ENCODE measurements at regions not wholly inside any gene's neighbourhood (a gene's known extent, or its start where the extent isn't known, plus 50 kb on each side); places are given as distances from the start of the nearest gene placed in this dataset.
"Not testable (repeated sequence)": the region's sequence is repeated elsewhere in the genome, so short reads cannot be mapped to it uniquely, and the experiment has no call there.

DNA sequence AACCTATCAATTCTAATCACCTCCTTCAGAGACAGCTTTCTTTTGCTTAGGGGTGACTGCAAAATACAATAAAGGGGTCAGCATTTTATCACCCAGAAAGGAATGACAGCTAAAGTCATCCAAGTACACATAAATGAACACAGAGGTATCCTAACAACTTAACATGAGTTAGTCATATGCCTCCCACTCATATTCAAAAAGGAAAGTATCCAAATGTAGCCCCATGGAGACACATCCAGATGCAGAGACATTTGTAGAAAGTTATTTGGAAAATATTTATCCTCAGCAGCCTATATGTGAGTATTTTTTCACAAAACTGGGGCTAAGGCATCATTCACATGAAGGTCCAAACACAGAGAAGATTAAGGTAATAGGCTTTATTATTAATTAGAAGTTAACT, 1579.7 kb upstream of the SLC39A10 start:
- POLR2A ChIA-PET: no interaction called here
- CTCF ChIA-PET: no interaction called here
- no peaks in the 10 kb centered on the region for H3K36me3 ChIP-seq (ENCODE audit: control insufficient read depth in 4 of 4, insufficient read depth in 4 of 4, low read length in 3 of 4)

GRCh38 chr2:194062401-194062800, 1594.6 kb upstream of the SLC39A10 start:
- POLR2A ChIA-PET: no interaction called here
- WGBS (ENCODE audit: insufficient coverage): 30% methylated on average over 3 of the region's 3 CpGs
- CTCF ChIA-PET: no interaction called here
- peak in 2 of 3 donors; percentile 3 to 17 for DNase-seq
- no peak overlapping the region for H3K27ac ChIP-seq (ENCODE audit: insufficient read depth in 1 of 2, low read depth in 1 of 2, low read length in 2 of 2, poor library complexity in 1 of 2, severe bottlenecking in 2 of 2)
- no peaks in the 10 kb centered on the region for H3K27me3 ChIP-seq (replicated peaks in 2 of 5; ENCODE audit: control insufficient read depth in 4 of 5, insufficient read depth in 5 of 5, low read length in 4 of 5)
- H3K4me1 ChIP-seq (ENCODE audit: control extremely low read depth in 1 of 4, control insufficient read depth in 4 of 4, insufficient read depth in 4 of 4, low read length in 3 of 4): peaks cover 0 to 6% (median 2%) of the 10 kb centered on the region in 4 experiments
- peaks cover 0 to 2% (median 0%) of the 10 kb centered on the region in 5 experiments for H3K9me3 ChIP-seq (ENCODE audit: control extremely low read depth in 1 of 5, control insufficient read depth in 4 of 5, insufficient read depth in 2 of 5, low read depth in 1 of 5, low read length in 4 of 5)
- H3K4me3 ChIP-seq (ENCODE audit: control insufficient read depth in 1 of 7, extremely low read depth in 1 of 7, insufficient read depth in 4 of 7, low read depth in 2 of 7, low read length in 6 of 7): no peak overlapping the region
- no peaks in the 10 kb centered on the region for H3K36me3 ChIP-seq (ENCODE audit: control insufficient read depth in 4 of 4, insufficient read depth in 4 of 4, low read length in 3 of 4)

More for the DNA sequence above, 1579.7 kb upstream of the SLC39A10 start:
- Histone ChIP-seq H3K4me1 (ENCODE audit: control extremely low read depth in 1 of 4, control insufficient read depth in 4 of 4, insufficient read depth in 4 of 4, low read length in 3 of 4) (no peaks in the 10 kb centered on the region), H3K27me3 (replicated peaks in 2 of 5; ENCODE audit: control insufficient read depth in 4 of 5, insufficient read depth in 5 of 5, low read length in 4 of 5) (no peaks in the 10 kb centered on the region), H3K4me3 (ENCODE audit: control insufficient read depth in 1 of 7, extremely low read depth in 1 of 7, insufficient read depth in 4 of 7, low read depth in 2 of 7, low read length in 6 of 7) (no peak overlapping the region), H3K27ac (ENCODE audit: insufficient read depth in 1 of 2, low read depth in 1 of 2, low read length in 2 of 2, poor library complexity in 1 of 2, severe bottlenecking in 2 of 2) (no peak overlapping the region), H3K9me3 (ENCODE audit: control extremely low read depth in 1 of 5, control insufficient read depth in 4 of 5, insufficient read depth in 2 of 5, low read depth in 1 of 5, low read length in 4 of 5) (no peaks in the 10 kb centered on the region)
- no peak for DNase-seq

DNA sequence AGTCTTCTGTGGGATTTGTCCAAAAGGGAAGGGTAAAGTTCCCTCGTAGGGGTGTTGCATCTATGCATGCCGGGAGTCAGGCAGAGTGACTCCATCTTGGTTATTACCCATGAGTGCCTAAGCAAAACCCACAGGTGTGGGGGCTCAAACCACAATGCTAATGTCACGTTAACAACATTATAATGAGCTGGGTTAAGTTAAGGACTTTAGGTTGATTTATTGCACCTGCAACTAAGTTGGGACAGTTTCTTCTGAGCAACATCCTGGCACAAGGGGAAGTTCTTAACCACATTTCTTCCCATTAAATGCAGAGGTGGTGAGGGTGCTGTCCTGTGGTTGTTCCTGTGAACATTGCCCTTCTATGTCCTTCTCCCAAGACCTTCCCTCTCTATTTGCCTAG, 1596.8 kb upstream of the SLC39A10 start:
- no peak overlapping the region for H3K4me3 ChIP-seq (ENCODE audit: control insufficient read depth in 1 of 7, extremely low read depth in 1 of 7, insufficient read depth in 4 of 7, low read depth in 2 of 7, low read length in 6 of 7)
- no peak overlapping the region for H3K27ac ChIP-seq (ENCODE audit: insufficient read depth in 1 of 2, low read depth in 1 of 2, low read length in 2 of 2, poor library complexity in 1 of 2, severe bottlenecking in 2 of 2)
- 0% methylated on average over 2 of the region's 3 CpGs for WGBS (ENCODE audit: insufficient coverage)
- peak; percentile 16 to 76 (median 64) for DNase-seq
- peaks cover 0 to 6% (median 2%) of the 10 kb centered on the region in 4 experiments for H3K4me1 ChIP-seq (ENCODE audit: control extremely low read depth in 1 of 4, control insufficient read depth in 4 of 4, insufficient read depth in 4 of 4, low read length in 3 of 4)
- ChIA-PET POLR2A (no interaction called here), CTCF (no interaction called here)
- H3K9me3 ChIP-seq (ENCODE audit: control extremely low read depth in 1 of 5, control insufficient read depth in 4 of 5, insufficient read depth in 2 of 5, low read depth in 1 of 5, low read length in 4 of 5): peaks cover 0 to 2% (median 0%) of the 10 kb centered on the region in 5 experiments
- H3K27me3 ChIP-seq (replicated peaks in 2 of 5; ENCODE audit: control insufficient read depth in 4 of 5, insufficient read depth in 5 of 5, low read length in 4 of 5): no peaks in the 10 kb centered on the region
- no peaks in the 10 kb centered on the region for H3K36me3 ChIP-seq (ENCODE audit: control insufficient read depth in 4 of 4, insufficient read depth in 4 of 4, low read length in 3 of 4)

- Histone ChIP-seq H3K4me3 (ENCODE audit: control insufficient read depth in 1 of 7, extremely low read depth in 1 of 7, insufficient read depth in 4 of 7, low read depth in 2 of 7, low read length in 6 of 7) (no peak overlapping the region), H3K27ac (ENCODE audit: insufficient read depth in 1 of 2, low read depth in 1 of 2, low read length in 2 of 2, poor library complexity in 1 of 2, severe bottlenecking in 2 of 2) (no peak overlapping the region), H3K27me3 (replicated peaks in 2 of 5; ENCODE audit: control insufficient read depth in 4 of 5, insufficient read depth in 5 of 5, low read length in 4 of 5) (no peaks in the 10 kb centered on the region), H3K4me1 (ENCODE audit: control extremely low read depth in 1 of 4, control insufficient read depth in 4 of 4, insufficient read depth in 4 of 4, low read length in 3 of 4) (no peaks in the 10 kb centered on the region), H3K36me3 (ENCODE audit: control insufficient read depth in 4 of 4, insufficient read depth in 4 of 4, low read length in 3 of 4) (no peaks in the 10 kb centered on the region), H3K9me3 (ENCODE audit: control extremely low read depth in 1 of 5, control insufficient read depth in 4 of 5, insufficient read depth in 2 of 5, low read depth in 1 of 5, low read length in 4 of 5) (peaks cover 0 to 1% (median 0%) of the 10 kb centered on the region in 5 experiments)
- POLR2A ChIA-PET: no interaction called here
- DNase-seq: no peak
- CTCF ChIA-PET: no interaction called here
Measured at GRCh38 chr2:194054313-194054712, 1602.7 kb upstream of the SLC39A10 start.

GRCh38 chr2:194044321-194044720, 1612.7 kb upstream of the SLC39A10 start:
- ChIA-PET CTCF (no interaction called here), POLR2A (no interaction called here)
- Histone ChIP-seq H3K27ac (ENCODE audit: insufficient read depth in 1 of 2, low read depth in 1 of 2, low read length in 2 of 2, poor library complexity in 1 of 2, severe bottlenecking in 2 of 2) (no peak overlapping the region), H3K4me3 (ENCODE audit: control insufficient read depth in 1 of 7, extremely low read depth in 1 of 7, insufficient read depth in 4 of 7, low read depth in 2 of 7, low read length in 6 of 7) (no peak overlapping the region), H3K27me3 (replicated peaks in 2 of 5; ENCODE audit: control insufficient read depth in 4 of 5, insufficient read depth in 5 of 5, low read length in 4 of 5) (no peaks in the 10 kb centered on the region), H3K36me3 (ENCODE audit: control insufficient read depth in 4 of 4, insufficient read depth in 4 of 4, low read length in 3 of 4) (no peaks in the 10 kb centered on the region), H3K9me3 (ENCODE audit: control extremely low read depth in 1 of 5, control insufficient read depth in 4 of 5, insufficient read depth in 2 of 5, low read depth in 1 of 5, low read length in 4 of 5) (peaks cover 0 to 2% (median 0%) of the 10 kb centered on the region in 5 experiments), H3K4me1 (ENCODE audit: control extremely low read depth in 1 of 4, control insufficient read depth in 4 of 4, insufficient read depth in 4 of 4, low read length in 3 of 4) (no peaks in the 10 kb centered on the region)
- WGBS (ENCODE audit: insufficient coverage): 88% methylated on average over 1 of the region's 1 CpG
- no peak for DNase-seq

GRCh38 chr2:194021130-194021529, 1635.9 kb upstream of the SLC39A10 start:
- H3K27me3 ChIP-seq (replicated peaks in 2 of 5; ENCODE audit: control insufficient read depth in 4 of 5, insufficient read depth in 5 of 5, low read length in 4 of 5); H3K4me1 ChIP-seq (ENCODE audit: control extremely low read depth in 1 of 4, control insufficient read depth in 4 of 4, insufficient read depth in 4 of 4, low read length in 3 of 4); H3K36me3 ChIP-seq (ENCODE audit: control insufficient read depth in 4 of 4, insufficient read depth in 4 of 4, low read length in 3 of 4); H3K4me3 ChIP-seq (ENCODE audit: control insufficient read depth in 1 of 7, extremely low read depth in 1 of 7, insufficient read depth in 4 of 7, low read depth in 2 of 7, low read length in 6 of 7); H3K27ac ChIP-seq (ENCODE audit: insufficient read depth in 1 of 2, low read depth in 1 of 2, low read length in 2 of 2, poor library complexity in 1 of 2, severe bottlenecking in 2 of 2); H3K9me3 ChIP-seq (ENCODE audit: control extremely low read depth in 1 of 5, control insufficient read depth in 4 of 5, insufficient read depth in 2 of 5, low read depth in 1 of 5, low read length in 4 of 5); CTCF ChIA-PET; POLR2A ChIA-PET: not testable (repeated sequence)
- WGBS (ENCODE audit: insufficient coverage): 98% methylated on average over 3 of the region's 5 CpGs
- DNase-seq: peak in 1 of 3 donors; percentile 0

DNA sequence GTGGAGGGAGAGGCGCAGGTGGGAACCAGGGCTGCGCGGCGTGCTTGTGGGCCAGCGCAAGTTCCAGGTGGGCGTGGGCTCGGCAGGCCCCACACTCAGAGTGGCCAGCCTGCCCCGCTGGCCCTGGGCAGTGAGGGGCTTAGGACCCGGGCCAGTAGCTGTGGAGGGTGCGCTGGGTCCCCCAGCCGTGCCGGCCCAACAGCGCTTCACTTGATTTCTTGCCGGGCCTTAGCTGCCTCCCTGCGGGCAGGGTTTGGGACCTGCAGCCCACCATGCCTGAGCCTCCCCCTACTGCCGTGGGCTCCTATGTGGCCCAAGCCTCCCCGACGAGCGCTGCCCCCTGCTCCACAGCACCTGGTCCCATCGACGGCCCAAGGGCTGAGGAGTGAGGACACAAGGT, 1636.9 kb upstream of the SLC39A10 start:
- Histone ChIP-seq H3K4me3 (ENCODE audit: control insufficient read depth in 1 of 7, extremely low read depth in 1 of 7, insufficient read depth in 4 of 7, low read depth in 2 of 7, low read length in 6 of 7) (no peak overlapping the region), H3K27ac (ENCODE audit: insufficient read depth in 1 of 2, low read depth in 1 of 2, low read length in 2 of 2, poor library complexity in 1 of 2, severe bottlenecking in 2 of 2) (no peak overlapping the region), H3K4me1 (ENCODE audit: control extremely low read depth in 1 of 4, control insufficient read depth in 4 of 4, insufficient read depth in 4 of 4, low read length in 3 of 4) (no peaks in the 10 kb centered on the region), H3K36me3 (ENCODE audit: control insufficient read depth in 4 of 4, insufficient read depth in 4 of 4, low read length in 3 of 4) (no peaks in the 10 kb centered on the region), H3K9me3 (ENCODE audit: control extremely low read depth in 1 of 5, control insufficient read depth in 4 of 5, insufficient read depth in 2 of 5, low read depth in 1 of 5, low read length in 4 of 5) (peaks cover 0 to 6% (median 0%) of the 10 kb centered on the region in 5 experiments), H3K27me3 (replicated peaks in 2 of 5; ENCODE audit: control insufficient read depth in 4 of 5, insufficient read depth in 5 of 5, low read length in 4 of 5) (no peaks in the 10 kb centered on the region)
- DNase-seq: no peak
- ChIA-PET CTCF (no interaction called here), POLR2A (no interaction called here)
- WGBS (ENCODE audit: insufficient coverage): 97% methylated on average over 17 of the region's 21 CpGs

DNA sequence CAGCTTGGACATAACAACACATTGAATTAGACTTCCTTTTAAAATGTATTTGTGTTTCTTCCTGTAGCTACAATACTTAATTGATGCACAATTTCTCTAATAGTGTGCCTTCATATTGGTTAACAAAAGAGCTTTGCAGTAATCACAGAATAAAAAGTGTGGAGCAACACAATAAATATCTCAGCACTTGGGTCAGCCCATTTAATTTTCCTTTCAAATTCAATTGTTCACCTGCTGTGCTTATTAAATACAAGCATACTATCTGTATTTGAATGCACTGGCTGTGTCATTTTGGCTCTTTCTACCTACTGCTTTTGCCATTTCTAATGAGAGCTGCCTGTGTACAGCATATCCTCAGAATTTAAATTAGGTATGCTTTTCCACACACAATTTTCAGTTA, 1641.3 kb upstream of the SLC39A10 start:
- peaks cover 0 to 2% (median 0%) of the 10 kb centered on the region in 5 experiments for H3K9me3 ChIP-seq (ENCODE audit: control extremely low read depth in 1 of 5, control insufficient read depth in 4 of 5, insufficient read depth in 2 of 5, low read depth in 1 of 5, low read length in 4 of 5)
- CTCF ChIA-PET: no interaction called here
- no peaks in the 10 kb centered on the region for H3K27me3 ChIP-seq (replicated peaks in 2 of 5; ENCODE audit: control insufficient read depth in 4 of 5, insufficient read depth in 5 of 5, low read length in 4 of 5)
- POLR2A ChIA-PET: no interaction called here
- H3K27ac ChIP-seq (ENCODE audit: insufficient read depth in 1 of 2, low read depth in 1 of 2, low read length in 2 of 2, poor library complexity in 1 of 2, severe bottlenecking in 2 of 2): no peak overlapping the region
- DNase-seq: no peak
- H3K4me1 ChIP-seq (ENCODE audit: control extremely low read depth in 1 of 4, control insufficient read depth in 4 of 4, insufficient read depth in 4 of 4, low read length in 3 of 4): no peaks in the 10 kb centered on the region
- H3K4me3 ChIP-seq (ENCODE audit: control insufficient read depth in 1 of 7, extremely low read depth in 1 of 7, insufficient read depth in 4 of 7, low read depth in 2 of 7, low read length in 6 of 7): no peak overlapping the region
- no peaks in the 10 kb centered on the region for H3K36me3 ChIP-seq (ENCODE audit: control insufficient read depth in 4 of 4, insufficient read depth in 4 of 4, low read length in 3 of 4)

Measured in common myeloid progenitor, CD34-positive (primary cell).